ENCODE measurements at regions not wholly inside any gene's neighbourhood (a gene's known extent, or its start where the extent isn't known, plus 50 kb on each side); places are given as distances from the start of the nearest gene placed in this dataset.
"Not testable (repeated sequence)": the region's sequence is repeated elsewhere in the genome, so short reads cannot be mapped to it uniquely, and the experiment has no call there.

DNA sequence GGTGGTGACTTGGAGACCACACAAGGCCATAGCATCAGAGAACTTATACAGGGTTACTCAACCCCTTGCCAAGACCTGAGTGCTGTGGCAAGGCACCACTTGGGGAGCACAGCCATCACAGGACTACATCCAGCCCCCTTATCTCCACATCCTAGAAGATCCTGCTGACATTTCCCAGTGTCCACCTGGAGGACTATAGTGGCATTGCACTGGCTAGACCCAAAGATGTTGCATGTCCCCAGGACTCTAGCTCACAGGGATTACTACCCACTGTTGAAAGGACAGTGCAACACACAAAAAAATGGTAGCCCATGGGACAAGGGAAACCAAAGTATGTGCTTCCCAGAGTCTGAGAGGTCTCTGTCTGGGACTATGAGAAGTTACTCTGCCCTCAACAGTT, 411.1 kb upstream of the NUDT12 start:
- DNase-seq: peak; percentile 1

- DNase-seq: not testable (repeated sequence)
Observed at GRCh38 chr5:103966295-103966694, 403.7 kb upstream of the NUDT12 start.

DNA sequence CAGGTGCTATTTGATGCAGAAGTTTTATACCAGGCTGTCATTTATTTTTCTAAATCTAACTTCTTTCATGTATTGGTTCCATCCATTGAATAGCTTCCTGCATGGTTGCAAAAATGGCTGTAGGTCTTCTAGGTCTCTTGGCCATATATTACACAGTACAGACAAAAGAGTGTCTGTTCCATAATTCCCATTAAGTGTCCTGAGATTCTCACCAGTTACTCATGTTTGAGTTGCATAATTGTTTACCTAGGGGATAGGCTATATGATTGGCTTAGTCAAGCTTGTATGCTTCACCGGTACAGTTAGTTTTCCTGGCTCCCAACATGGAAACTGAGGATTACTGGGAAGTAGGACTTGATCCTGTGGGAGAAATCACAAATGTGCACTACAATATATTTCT, 399.4 kb upstream of the NUDT12 start:
- no peak for DNase-seq

DNA sequence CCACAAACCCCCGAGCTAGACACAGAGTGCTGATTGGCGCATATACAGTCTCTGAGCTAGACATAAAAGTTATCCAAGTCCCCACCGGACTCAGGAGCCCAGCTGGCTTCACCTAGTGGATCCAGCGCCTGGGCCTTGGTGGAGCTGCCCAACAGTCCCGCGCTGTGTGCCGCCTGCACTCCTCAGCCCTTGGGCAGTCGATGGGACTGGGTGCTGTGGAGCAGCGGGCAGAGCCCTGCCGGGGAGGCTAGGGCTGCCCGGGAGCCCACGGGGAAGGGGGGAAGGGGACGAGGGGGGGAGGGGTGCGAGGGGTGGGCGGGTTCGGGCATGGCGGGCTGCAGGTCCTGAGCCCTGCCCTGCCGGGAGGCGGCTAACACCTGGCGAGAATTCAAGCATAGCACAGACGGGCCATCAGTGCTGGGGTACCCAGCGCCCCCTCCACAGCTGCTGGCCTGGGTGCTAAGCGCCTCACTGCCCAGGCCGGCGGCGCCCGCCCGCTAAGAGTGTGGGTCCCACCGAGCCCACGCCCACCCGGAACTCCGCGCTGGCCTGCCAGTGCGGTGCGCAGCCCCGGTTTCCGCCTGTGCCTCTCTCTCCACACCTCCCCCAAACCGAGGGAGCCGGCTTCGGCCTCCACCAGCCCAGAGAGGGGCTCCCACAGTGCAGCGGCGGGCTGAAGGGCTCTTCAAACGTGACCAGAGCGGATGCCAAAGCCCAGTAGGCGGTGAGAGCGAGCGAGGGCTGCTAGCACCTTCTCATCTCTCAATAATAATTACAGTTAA, 391.2 kb upstream of the NUDT12 start:
- DNase-seq: no peak

DNA sequence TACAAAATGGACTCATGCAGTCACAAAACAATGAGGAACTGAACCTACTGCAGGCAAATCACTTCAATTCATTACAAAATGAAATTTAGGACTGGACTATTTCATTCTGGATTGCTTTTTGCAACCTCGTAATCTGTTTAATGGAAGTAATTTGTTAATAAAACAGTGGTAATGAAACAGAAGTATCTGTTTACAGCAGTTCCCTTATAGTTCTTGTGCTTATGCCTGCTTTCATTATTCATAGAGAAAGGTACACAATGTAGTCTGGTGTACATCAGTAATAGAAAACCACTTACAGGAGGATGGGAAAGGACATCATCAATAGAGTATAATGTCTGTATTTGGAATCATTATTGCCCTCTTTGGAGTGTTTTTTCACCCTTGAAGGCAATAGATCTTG, 389.2 kb upstream of the NUDT12 start:
- DNase-seq: no peak

- DNase-seq: no peak
Observed at GRCh38 chr5:103943230-103943629, 380.6 kb upstream of the NUDT12 start.

DNA sequence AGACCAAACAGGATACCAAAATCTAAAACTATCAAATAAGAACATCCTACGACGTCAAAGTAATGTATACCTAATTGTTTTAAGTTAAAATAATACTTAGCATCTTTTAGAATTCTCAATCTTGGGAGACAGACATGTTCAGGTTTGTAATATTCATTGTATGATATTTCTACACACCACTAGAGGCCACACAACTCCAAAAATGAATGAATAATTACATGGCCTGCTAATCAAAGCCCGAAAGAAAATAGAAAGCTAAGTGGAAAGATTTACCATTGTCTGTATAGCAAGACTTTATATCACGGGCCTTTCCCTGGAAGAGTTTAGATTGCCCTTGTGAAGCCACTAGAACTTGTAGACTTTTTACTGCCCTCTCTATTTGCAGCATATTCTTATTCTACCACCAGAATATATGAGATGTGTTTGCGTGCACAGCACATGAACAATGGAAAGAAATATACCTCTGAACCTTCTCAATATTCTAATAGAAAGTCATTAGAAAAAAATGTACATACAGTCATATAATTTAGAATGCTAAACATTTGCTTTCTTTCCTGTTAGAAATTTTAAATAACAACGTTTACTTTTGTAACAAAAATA, 380.1 kb upstream of the NUDT12 start:
- no peak for DNase-seq

- DNase-seq: no peak
Observed at GRCh38 chr5:103941596-103941995, 379.0 kb upstream of the NUDT12 start.

GRCh38 chr5:103938146-103938695, 375.6 kb upstream of the NUDT12 start:
- DNase-seq: no peak

DNA sequence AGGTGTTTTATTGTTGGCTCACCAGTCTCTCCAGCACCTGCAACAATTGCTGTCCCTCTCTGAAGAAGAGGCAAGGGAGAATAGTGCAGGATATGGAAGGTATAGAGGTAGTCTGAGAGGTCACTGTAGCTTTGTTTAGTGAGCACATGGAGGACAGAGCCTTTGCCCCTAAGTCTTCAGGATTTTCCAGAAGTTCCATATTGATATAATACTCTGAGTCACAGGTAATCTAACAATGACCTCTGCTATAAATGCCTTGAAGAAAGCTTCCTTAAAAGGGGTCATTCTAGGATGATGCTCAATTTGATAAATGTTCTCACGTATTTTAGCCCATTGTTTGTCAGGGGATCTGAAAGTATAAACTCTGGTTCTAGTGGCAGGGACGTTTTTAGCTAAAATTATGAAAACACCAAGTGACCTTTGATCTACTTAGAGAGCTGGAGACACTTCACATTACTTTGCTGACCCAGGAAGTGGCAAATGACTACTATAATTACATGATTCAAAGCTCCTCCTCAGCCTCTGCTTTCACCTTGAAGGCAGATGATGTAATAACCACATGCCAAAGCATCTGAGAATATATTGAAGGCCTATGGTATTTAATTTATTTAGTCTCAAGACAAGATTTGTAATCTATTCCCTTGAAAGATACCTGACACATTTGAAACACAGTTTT, 366.9 kb upstream of the NUDT12 start:
- no peak for DNase-seq

- no peak for DNase-seq
Observed at GRCh38 chr5:103927739-103928138, 365.1 kb upstream of the NUDT12 start.

DNA sequence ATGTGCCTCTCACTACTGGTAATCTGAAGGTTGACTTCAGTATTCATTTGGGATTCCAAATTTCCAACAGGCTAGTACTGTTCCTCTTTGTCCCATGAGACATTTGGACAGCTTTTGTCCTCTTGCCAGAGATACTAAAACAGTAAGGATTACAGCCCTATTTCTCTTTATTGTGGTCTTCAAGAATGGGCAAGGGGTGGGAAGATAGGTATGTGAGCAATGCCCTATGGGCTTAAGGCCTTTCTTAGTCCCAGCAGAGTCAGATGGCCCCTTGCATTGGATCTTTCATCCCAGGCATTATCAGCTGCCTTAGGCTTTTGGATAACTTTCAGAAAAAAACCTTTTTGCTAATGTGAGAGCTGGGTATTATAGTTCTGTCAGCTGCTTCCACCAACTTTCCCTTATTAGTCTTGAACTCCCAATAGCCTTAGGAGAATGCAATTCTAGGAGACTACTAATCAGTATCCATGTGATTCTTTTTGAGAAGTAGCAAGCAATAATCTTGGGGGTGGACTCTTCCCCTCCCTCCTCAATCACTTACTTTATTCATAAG, 361.1 kb upstream of the NUDT12 start:
- DNase-seq: no peak

GRCh38 chr5:103919506-103919905, 356.9 kb upstream of the NUDT12 start:
- DNase-seq: no peak

- no peak for DNase-seq
Observed at GRCh38 chr5:103918668-103919367, 356.2 kb upstream of the NUDT12 start.

DNA sequence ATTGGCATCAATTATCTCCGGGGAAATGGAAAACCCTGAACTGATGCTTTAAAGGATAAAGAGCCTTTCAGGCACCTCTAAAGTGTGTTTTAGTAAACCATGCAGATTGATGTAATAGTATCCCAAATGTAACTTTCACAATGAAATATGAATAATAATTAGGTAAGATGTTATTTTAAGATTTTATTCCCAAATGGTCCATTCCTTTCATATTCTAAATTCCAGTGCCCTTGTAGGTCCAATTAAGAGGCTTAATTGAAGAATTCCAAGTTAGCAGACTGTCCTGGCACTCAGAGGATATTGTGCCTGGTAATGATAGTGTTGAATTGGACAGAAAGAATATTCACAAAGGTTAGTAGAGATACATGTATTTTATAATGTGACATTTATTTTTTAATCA, 352.5 kb upstream of the NUDT12 start:
- no peak for DNase-seq

DNA sequence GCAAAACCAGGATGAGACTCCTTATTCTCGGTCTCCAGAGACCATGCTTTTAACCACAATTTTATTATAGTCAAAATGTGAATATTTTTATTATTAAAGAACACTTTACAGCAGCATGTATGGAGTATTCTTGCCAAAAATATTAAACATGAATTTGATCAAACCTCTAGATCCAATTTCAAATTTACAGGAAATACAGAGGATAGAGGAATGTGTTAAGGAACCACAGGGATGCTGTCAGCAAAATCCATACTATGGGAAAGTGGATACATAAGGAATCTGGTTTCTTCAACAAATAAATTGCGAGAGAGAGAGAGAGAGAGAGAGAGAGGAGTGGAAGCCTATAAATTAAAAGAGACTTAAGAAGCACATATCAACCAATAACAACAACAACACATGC, 348.2 kb upstream of the NUDT12 start:
- DNase-seq: no peak

DNA sequence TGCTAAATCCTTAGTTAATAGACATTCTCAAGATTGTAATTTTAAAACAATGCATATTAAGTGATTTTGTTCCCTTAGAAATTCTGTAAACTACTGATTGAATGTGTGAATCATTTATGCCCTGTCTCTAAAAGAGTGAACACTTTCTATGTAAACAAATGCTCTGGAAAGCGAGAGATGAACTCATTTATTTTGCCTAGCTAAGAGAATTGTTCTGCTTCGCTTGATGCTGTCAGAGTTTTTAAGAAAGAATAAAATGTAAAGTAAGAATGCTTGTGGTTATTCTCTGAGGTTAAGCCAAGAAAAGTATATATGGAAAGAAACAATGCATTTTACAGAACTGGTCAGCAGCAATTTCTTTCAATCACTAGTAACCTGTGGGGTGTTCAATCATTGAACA, 347.4 kb upstream of the NUDT12 start:
- no peak for DNase-seq

- no peak for DNase-seq
Observed at GRCh38 chr5:103909391-103909790, 346.8 kb upstream of the NUDT12 start.

GRCh38 chr5:103908336-103909080, 345.9 kb upstream of the NUDT12 start:
- DNase-seq: no peak

- no peak for DNase-seq
Observed at GRCh38 chr5:103907001-103907400, 344.4 kb upstream of the NUDT12 start.

GRCh38 chr5:103904651-103905050, 342.1 kb upstream of the NUDT12 start:
- DNase-seq: no peak

DNA sequence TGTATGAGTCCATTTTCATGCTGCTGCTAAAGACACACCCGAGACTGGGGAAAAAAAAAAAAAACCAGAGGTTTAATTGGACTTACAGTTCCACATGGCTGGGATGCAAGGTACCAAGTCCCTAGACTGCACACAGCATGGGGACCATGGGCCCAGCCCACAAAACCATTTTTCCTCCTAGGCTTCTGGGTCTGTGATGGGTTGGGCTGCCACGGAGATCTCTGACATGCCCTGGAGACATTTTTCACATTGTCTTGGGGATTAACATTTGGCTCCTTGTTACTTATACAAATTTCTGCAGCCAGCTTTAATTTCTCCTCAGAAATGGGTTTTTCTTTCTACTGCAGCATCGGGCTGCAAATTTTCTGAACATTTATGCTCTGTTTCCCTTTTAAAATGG, 340.3 kb upstream of the NUDT12 start:
- DNase-seq: no peak

Measured in hematopoietic multipotent progenitor cell treated with erythropoietin and hydrocortisone succinate and interleukin-3 and kit ligand, for 4 days (in vitro differentiated cells).